Adipocyte (in vitro differentiated cells): ENCODE measurements at regions not wholly inside any gene's neighbourhood (a gene's known extent, or its start where the extent isn't known, plus 50 kb on each side); places are given as distances from the start of the nearest gene placed in this dataset.

ENCODE experiments used
- DNase-seq: peaks from one replicate; pipeline ENCODE4 v3.0.0-alpha.2; 2015; ENCODE audit warnings: low read depth
- H3K27me3 ChIP-seq: replicated peaks from 2 replicates; pipeline ENCODE4 v1.7.0; 2013; ENCODE audit warnings: mild to moderate bottlenecking, low read length, moderate library complexity; ENCODE audit not compliant: control insufficient read depth, insufficient read depth
- H3K36me3 ChIP-seq: 2 replicates; pipeline ENCODE4 v1.7.0; 2013; ENCODE audit warnings: low read length, mild to moderate bottlenecking, moderate library complexity; ENCODE audit not compliant: control insufficient read depth, insufficient read depth, severe bottlenecking
- H3K4me1 ChIP-seq: 2 replicates; pipeline ENCODE4 v1.7.0; 2013; ENCODE audit warnings: mild to moderate bottlenecking, low read length, moderate library complexity; ENCODE audit not compliant: control insufficient read depth, insufficient read depth
- H3K4me3 ChIP-seq: 2 replicates; pipeline ENCODE4 v1.7.0; 2013; ENCODE audit warnings: mild to moderate bottlenecking, low read length, moderate library complexity
- H3K9ac ChIP-seq: 2 replicates; pipeline ENCODE4 v1.7.0; 2013; ENCODE audit warnings: mild to moderate bottlenecking, low read length, moderate library complexity
- H3K9me3 ChIP-seq: 2 replicates; pipeline ENCODE4 v1.7.0; 2013; ENCODE audit warnings: mild to moderate bottlenecking, low read length, moderate library complexity; ENCODE audit not compliant: control insufficient read depth

DNA sequence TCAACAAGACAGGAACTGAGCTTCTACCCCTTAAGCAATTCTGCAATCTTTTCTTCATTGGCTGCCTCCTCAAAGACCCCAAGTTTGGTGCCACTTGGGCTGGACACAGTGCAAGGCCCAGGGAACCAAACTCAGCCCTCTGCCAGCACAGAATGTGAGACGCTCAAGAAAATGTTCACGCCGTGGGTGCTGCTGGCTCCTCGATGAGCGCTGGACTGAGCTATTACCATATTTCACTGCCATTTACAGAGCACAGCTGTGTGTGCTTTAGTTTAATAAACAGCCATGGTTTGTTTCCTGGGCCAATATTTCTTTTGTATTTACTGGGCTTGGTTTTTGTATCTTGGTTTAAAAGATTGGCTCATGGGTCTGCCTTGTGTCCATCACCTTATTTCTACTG lies 138.8 kb upstream of the VSTM2B start:
- no peak for DNase-seq
- Histone ChIP-seq H3K4me1 (no peaks in the 10 kb centered on the region), H3K4me3 (no peak overlapping the region), H3K9ac (no peak overlapping the region), H3K9me3 (peaks cover 10% of the 10 kb centered on the region), H3K27me3 (no peaks in the 10 kb centered on the region), H3K36me3 (no peaks in the 10 kb centered on the region)

DNA sequence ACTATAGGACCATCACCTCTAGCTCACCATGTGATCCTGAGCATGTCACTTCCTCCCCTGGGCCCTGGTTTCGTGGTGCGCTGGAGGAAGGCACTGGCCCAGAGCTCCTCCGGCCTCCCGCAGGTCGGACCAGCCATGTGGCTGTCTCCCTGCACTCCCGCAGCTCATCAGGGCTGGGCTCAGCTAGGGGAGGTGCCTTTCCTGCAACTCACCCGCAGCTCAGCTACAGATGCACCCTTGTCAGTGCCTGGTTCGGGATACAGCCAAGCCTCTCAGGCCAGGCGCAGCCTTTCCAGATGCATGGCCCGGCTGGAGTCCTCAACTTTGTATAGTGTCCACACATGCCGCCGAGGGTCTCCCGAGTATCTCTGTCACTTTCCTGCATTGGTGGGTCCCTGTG lies 138.2 kb upstream of the VSTM2B start:
- Histone ChIP-seq H3K9ac (no peak overlapping the region), H3K9me3 (peaks cover 11% of the 10 kb centered on the region), H3K4me1 (no peaks in the 10 kb centered on the region), H3K4me3 (no peak overlapping the region), H3K36me3 (no peaks in the 10 kb centered on the region), H3K27me3 (no peaks in the 10 kb centered on the region)
- DNase-seq: no peak

DNA sequence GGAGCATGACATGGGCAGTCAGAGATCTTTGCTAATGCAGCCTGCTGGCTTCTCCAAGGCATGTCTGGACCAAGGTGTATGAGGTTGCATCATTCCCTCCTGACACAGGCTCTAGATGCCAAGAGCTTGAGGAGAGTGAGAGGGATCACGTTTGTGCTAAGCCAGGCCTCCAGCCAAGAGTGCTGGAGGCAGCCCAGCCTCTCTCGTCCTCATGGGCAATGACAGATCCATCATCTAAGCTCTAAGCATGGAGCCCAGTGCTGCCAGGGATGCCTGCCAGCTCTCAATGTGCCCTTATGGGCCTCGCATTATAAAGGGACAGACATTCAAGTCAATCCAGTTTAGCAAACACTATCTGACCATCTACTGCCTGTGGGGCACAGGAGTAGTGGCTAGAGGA lies 136.3 kb upstream of the VSTM2B start:
- Histone ChIP-seq H3K4me3 (no peak overlapping the region), H3K27me3 (no peaks in the 10 kb centered on the region), H3K9me3 (peaks cover 11% of the 10 kb centered on the region), H3K4me1 (no peaks in the 10 kb centered on the region), H3K9ac (no peak overlapping the region), H3K36me3 (no peaks in the 10 kb centered on the region)
- no peak for DNase-seq

DNA sequence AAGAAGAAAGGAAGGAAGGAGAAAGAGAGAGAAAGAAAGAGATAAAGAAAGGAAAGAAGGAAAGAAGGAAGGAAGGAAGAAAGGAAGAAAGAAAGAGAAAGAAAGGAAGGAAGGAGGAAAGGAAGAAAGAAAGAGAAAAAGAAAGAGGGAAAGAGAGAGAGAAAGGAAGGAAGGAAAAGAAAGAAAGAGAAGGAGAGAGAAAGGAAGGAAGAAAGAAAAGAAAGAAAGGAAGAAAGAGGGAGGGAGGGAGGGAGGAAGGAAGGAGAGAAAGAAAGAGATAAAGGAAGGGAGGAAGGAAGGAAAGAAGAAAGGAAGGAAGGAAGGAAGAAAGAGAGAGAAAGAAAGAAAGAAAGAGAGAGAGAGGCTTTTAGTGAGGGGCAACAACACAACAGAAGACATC lies 135.1 kb upstream of the VSTM2B start:
- H3K4me1 ChIP-seq: no peaks in the 10 kb centered on the region
- H3K9ac ChIP-seq: no peak overlapping the region
- no peak overlapping the region for H3K4me3 ChIP-seq

DNA sequence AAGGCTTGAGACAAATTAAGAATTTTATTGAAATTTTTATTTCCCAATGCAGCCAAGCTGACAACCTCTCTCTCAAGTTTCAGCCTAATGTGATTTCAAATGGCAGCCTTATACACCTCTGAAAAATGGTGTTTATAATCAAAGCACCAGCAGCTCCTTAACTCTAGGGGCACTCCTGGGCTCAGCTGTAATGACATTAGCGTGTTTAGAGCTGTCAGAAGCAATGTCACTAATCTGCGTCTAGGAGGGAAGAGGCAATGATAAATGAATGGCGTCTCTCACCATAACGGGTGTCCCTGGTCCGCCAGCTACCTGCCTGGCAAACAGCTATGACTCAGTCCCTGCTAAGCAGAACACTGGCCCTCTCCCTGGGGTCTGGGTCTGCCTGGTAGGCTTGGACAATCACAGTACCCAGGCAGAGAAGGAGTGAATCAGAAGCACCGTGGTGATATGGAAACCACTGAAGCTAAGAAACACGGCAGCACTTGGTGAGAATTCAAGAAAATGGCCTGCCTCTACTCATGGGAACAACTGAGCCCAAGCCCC lies 131.8 kb upstream of the VSTM2B start:
- no peaks in the 10 kb centered on the region for H3K4me1 ChIP-seq
- H3K9me3 ChIP-seq: peaks cover 11% of the 10 kb centered on the region
- no peak for DNase-seq
- no peak overlapping the region for H3K4me3 ChIP-seq
- H3K27me3 ChIP-seq: peaks cover 19% of the 10 kb centered on the region
- H3K36me3 ChIP-seq: no peaks in the 10 kb centered on the region
- no peak overlapping the region for H3K9ac ChIP-seq

More for the DNA sequence above, 135.1 kb upstream of the VSTM2B start:
- Histone ChIP-seq H3K36me3 (no peaks in the 10 kb centered on the region), H3K9me3 (peaks cover 11% of the 10 kb centered on the region), H3K27me3 (peaks cover 9% of the 10 kb centered on the region)
- no peak for DNase-seq

- Histone ChIP-seq H3K27me3 (peaks cover 23% of the 10 kb centered on the region), H3K36me3 (no peaks in the 10 kb centered on the region), H3K4me3 (no peak overlapping the region), H3K9me3 (peaks cover 11% of the 10 kb centered on the region), H3K9ac (no peak overlapping the region), H3K4me1 (no peaks in the 10 kb centered on the region)
- DNase-seq: no peak
Measured at GRCh38 chr19:29395111-29395733, 130.6 kb upstream of the VSTM2B start.

DNA sequence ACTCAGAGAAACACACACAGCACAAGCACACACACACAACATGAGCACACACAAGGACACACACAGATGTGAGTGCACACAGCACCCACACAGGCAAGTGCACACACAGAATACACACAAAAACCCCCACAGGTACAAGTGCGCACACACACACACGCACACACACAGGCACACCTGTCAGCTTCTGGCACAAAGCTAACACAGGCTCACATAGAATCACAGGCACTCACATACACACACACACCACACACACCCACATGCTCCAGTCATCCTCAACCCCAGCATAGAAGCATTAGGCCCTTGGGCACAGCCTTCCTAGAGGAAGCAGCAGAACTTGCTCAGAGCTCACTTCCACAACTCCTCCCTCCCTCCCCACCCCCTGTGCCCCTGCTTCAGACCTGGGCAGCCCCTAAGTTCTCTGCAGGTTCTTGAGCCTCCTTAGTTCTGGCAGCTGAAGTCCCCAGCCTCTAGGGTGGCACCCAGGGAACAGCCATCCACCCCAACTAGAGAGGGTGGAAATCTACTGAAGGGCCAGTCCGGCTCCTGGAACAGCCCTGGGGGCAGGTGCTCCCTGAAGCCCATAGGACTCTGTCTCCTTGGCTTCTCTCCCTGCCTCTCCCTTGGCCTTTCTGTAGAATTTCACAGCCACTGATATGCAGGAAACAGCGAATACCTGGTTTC lies 129.9 kb upstream of the VSTM2B start:
- no peaks in the 10 kb centered on the region for H3K4me1 ChIP-seq
- no peak for DNase-seq
- H3K4me3 ChIP-seq: no peak overlapping the region
- no peak overlapping the region for H3K9ac ChIP-seq
- peaks cover 27% of the 10 kb centered on the region for H3K27me3 ChIP-seq
- H3K9me3 ChIP-seq: peaks cover 11% of the 10 kb centered on the region
- no peaks in the 10 kb centered on the region for H3K36me3 ChIP-seq

- H3K36me3 ChIP-seq: no peaks in the 10 kb centered on the region
- H3K4me1 ChIP-seq: no peaks in the 10 kb centered on the region
- no peak overlapping the region for H3K9ac ChIP-seq
- peaks cover 32% of the 10 kb centered on the region for H3K27me3 ChIP-seq
- H3K4me3 ChIP-seq: no peak overlapping the region
- peaks cover under 1% of the 10 kb centered on the region for H3K9me3 ChIP-seq
- no peak for DNase-seq
Measured at GRCh38 chr19:29396925-29397324, 128.9 kb upstream of the VSTM2B start.

- no peaks in the 10 kb centered on the region for H3K4me1 ChIP-seq
- H3K9me3 ChIP-seq: no peaks in the 10 kb centered on the region
- no peak for DNase-seq
- no peak overlapping the region for H3K9ac ChIP-seq
- H3K36me3 ChIP-seq: no peaks in the 10 kb centered on the region
- H3K4me3 ChIP-seq: no peak overlapping the region
- peaks cover 32% of the 10 kb centered on the region for H3K27me3 ChIP-seq
Measured at GRCh38 chr19:29397748-29398147, 128.0 kb upstream of the VSTM2B start.

GRCh38 chr19:29399804-29400203 lies 126.0 kb upstream of the VSTM2B start:
- Histone ChIP-seq H3K4me1 (no peaks in the 10 kb centered on the region), H3K9me3 (no peaks in the 10 kb centered on the region), H3K9ac (no peak overlapping the region), H3K4me3 (no peak overlapping the region), H3K36me3 (no peaks in the 10 kb centered on the region), H3K27me3 (peaks cover 31% of the 10 kb centered on the region)
- no peak for DNase-seq

DNA sequence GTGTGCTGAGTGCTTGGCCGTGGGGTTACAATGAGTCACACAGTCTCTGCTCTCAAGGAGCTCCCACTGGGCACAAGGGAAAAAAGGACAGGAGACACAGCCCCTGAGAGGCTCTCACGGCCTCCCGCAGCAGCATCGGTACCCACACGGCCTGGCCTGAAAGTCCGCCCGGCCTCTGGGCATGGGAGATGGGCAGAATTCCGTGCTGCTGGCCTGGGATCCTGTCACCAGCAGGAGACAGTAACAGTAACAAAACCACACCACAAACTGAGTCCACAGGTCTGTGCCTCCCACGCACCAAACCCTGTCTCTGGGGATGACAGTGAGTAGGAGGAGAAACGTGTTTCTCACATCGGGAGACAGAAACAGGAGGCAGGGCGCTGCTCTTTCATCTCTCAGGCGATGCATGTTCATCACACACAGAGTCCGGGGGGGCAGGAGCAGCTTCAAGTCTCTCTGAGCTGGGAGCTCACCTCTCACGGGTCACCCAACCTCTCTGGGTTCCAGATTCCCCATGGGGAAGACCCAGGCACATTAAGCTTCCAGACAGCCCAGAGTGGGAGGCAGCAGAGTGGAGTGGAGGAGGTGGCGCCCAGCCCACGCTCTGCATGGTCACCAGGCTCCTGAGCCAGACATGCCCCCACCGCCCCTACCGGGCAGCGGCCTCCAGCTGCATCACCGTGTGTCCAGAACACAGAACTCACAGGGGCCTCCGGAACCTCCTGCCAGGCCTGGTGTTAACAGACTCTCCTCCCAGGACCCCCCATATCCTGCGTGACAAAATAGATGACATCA lies 124.7 kb upstream of the VSTM2B start:
- peaks cover 23% of the 10 kb centered on the region for H3K27me3 ChIP-seq
- H3K4me1 ChIP-seq: no peaks in the 10 kb centered on the region
- no peaks in the 10 kb centered on the region for H3K9me3 ChIP-seq
- H3K9ac ChIP-seq: no peak overlapping the region
- H3K36me3 ChIP-seq: no peaks in the 10 kb centered on the region
- no peak overlapping the region for H3K4me3 ChIP-seq
- no peak for DNase-seq
